K562 (cell line): ENCODE measurements at regions not wholly inside any gene's neighbourhood (a gene's known extent, or its start where the extent isn't known, plus 50 kb on each side); places are given as distances from the start of the nearest gene placed in this dataset.

Experiments
- RB1 ChIP-seq: fragments of 450-650 bp; IDR thresholded peaks from 2 replicates; pipeline ENCODE4 v1.6.1; 2017; ENCODE audit warnings: low read depth, mild to moderate bottlenecking
- ZNF140 ChIP-seq: fragments of 250-450 bp; sonication (Bioruptor Pico); IDR thresholded peaks from 2 replicates; pipeline ENCODE4 v1.8.0; 2021; ENCODE audit warnings: moderate library complexity, mild to moderate bottlenecking, inconsistent platforms
- TF ChIP-seq, protein P1 (sequence below): sonication (generic); formaldehyde crosslinking; IDR thresholded peaks from 2 replicates; pipeline ENCODE4 v1.8.0; 2022; ENCODE audit warnings: missing genetic modification reagents, mild to moderate bottlenecking, moderate library complexity, borderline replicate concordance

DNA sequence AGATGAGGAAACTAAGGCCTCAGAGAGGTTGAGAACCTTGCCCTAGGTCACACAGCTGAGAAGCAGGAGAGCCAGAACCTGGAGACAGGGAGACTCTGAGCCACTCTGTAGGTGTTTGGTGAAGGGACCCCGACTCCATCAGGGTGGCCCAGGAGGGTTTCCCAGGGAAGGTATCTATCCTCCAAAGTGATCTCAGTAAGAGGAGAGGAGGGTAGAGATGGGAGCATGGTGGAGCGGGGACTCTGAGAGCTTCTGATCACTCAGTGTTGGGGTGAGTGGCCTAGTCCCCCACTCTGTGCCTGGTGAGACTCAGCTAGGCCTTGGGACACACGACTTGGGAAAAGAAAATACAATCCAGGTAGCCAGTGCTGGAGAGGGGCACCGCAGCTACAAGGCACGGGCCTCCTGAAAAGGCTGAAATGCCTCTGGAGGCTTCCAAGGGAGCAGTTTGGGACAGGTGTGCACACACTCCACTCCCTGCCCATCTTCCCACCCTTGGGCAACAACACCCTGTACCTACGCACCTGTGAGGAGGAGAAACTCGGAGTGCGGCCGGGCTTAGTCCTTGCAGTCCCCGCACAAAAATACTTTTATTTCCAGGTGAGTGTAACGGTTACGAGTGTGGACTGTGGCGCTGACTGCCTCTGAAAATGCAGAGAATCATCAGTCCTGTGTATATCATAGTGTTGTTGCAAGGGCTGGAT is 80.8 kb downstream of the CAMK2N1 start (continued):
- TF ChIP-seq, protein P1, sequence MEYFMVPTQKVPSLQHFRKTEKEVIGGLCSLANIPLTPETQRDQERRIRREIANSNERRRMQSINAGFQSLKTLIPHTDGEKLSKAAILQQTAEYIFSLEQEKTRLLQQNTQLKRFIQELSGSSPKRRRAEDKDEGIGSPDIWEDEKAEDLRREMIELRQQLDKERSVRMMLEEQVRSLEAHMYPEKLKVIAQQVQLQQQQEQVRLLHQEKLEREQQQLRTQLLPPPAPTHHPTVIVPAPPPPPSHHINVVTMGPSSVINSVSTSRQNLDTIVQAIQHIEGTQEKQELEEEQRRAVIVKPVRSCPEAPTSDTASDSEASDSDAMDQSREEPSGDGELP (CRISPR knock-in tag) = no peak
- TF ChIP-seq ZNF140 = no peak
- TF ChIP-seq RB1 = no peak
